ENCODE measurements at regions not wholly inside any gene's neighbourhood (a gene's known extent, or its start where the extent isn't known, plus 50 kb on each side); places are given as distances from the start of the nearest gene placed in this dataset.

GRCh38 chr3:40864146-40864782 is 335.0 kb upstream of the CTNNB1 start:
- Histone ChIP-seq H3K27me3 (ENCODE audit: insufficient read depth, low read length) (peaks cover 4% of the 10 kb centered on the region), H3K9ac (ENCODE audit: low read length) (no peak overlapping the region), H3K79me2 (ENCODE audit: insufficient read depth, low read length) (no peaks in the 10 kb centered on the region), H3K36me3 (ENCODE audit: insufficient read depth, low read length) (no peaks in the 10 kb centered on the region), H3K27ac (ENCODE audit: low read depth, low read length) (no peak overlapping the region), H2AFZ (ENCODE audit: low read depth, low read length) (no peak overlapping the region), H3K4me2 (ENCODE audit: low read length) (no peak overlapping the region), H3K4me1 (ENCODE audit: insufficient read depth, low read length) (peaks cover 4% of the 10 kb centered on the region), H3K9me3 (ENCODE audit: insufficient read depth, low read depth, low read length) (no peaks in the 10 kb centered on the region), H3K4me3 (ENCODE audit: insufficient read depth, low read depth, low read length) (no peak overlapping the region), H4K20me1 (ENCODE audit: insufficient read depth, low read length) (no peaks in the 10 kb centered on the region)
- peaks cover 2% of the 10 kb centered on the region for H3K4me1 Mint-ChIP-seq (ENCODE audit: low read depth, unreplicated experiment)
- H3K27ac Mint-ChIP-seq (ENCODE audit: unreplicated experiment) = no peak overlapping the region
- no peak overlapping the region for H3K4me3 Mint-ChIP-seq (ENCODE audit: unreplicated experiment)
- TF ChIP-seq EZH2 (IDR thresholded peaks at IDR 0.05; ENCODE audit: insufficient read depth, low read length) = no peak
- TF ChIP-seq, protein P1, sequence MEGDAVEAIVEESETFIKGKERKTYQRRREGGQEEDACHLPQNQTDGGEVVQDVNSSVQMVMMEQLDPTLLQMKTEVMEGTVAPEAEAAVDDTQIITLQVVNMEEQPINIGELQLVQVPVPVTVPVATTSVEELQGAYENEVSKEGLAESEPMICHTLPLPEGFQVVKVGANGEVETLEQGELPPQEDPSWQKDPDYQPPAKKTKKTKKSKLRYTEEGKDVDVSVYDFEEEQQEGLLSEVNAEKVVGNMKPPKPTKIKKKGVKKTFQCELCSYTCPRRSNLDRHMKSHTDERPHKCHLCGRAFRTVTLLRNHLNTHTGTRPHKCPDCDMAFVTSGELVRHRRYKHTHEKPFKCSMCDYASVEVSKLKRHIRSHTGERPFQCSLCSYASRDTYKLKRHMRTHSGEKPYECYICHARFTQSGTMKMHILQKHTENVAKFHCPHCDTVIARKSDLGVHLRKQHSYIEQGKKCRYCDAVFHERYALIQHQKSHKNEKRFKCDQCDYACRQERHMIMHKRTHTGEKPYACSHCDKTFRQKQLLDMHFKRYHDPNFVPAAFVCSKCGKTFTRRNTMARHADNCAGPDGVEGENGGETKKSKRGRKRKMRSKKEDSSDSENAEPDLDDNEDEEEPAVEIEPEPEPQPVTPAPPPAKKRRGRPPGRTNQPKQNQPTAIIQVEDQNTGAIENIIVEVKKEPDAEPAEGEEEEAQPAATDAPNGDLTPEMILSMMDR (IDR thresholded peaks at IDR 0.05; ENCODE audit: insufficient read depth, low read depth, low read length) = no peak
- no peaks in the 10 kb centered on the region for H3K36me3 Mint-ChIP-seq (ENCODE audit: low read depth, unreplicated experiment)
- H3K27me3 Mint-ChIP-seq (ENCODE audit: low read depth, unreplicated experiment) = peaks cover 20% of the 10 kb centered on the region
- DNase-seq (ENCODE audit: low read depth) (no peak), FAIRE-seq (no peak)
- no peaks in the 10 kb centered on the region for H3K9me3 Mint-ChIP-seq (ENCODE audit: unreplicated experiment)

DNA sequence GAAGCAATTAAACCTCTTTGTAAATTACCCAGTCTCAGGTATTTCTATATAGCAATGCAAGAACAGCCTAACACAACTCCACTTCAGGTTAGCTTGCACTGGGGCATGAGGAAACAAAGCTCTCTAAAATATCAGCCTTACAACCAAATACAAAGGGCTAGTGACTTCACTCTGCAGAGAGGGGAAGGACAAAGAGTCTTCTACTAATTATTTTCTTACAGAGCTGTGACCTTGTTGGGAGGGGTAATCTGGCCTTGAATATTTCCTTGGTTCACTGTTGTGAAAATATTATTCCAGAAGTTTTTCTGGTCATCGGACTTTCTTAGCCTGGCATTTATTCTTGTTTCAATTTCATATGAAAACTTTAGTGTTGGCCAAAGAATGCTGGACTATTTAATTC is 334.4 kb upstream of the CTNNB1 start:
- H3K27ac ChIP-seq (ENCODE audit: low read depth, low read length) = no peak overlapping the region
- H4K20me1 ChIP-seq (ENCODE audit: insufficient read depth, low read length) = no peaks in the 10 kb centered on the region
- H3K4me3 ChIP-seq (ENCODE audit: insufficient read depth, low read depth, low read length) = no peak overlapping the region
- H3K36me3 ChIP-seq (ENCODE audit: insufficient read depth, low read length) = no peaks in the 10 kb centered on the region
- peaks cover 4% of the 10 kb centered on the region for H3K27me3 ChIP-seq (ENCODE audit: insufficient read depth, low read length)
- H3K4me2 ChIP-seq (ENCODE audit: low read length) = no peak overlapping the region
- no peak overlapping the region for H3K9ac ChIP-seq (ENCODE audit: low read length)
- H3K27ac Mint-ChIP-seq (ENCODE audit: unreplicated experiment) = no peak overlapping the region
- H3K4me1 ChIP-seq (ENCODE audit: insufficient read depth, low read length) = peaks cover 4% of the 10 kb centered on the region
- H3K27me3 Mint-ChIP-seq (ENCODE audit: low read depth, unreplicated experiment) = peaks cover 24% of the 10 kb centered on the region
- no peaks in the 10 kb centered on the region for H3K9me3 ChIP-seq (ENCODE audit: insufficient read depth, low read depth, low read length)
- DNase-seq (ENCODE audit: low read depth) (no peak), FAIRE-seq (no peak)
- H3K4me3 Mint-ChIP-seq (ENCODE audit: unreplicated experiment) = no peak overlapping the region
- H3K9me3 Mint-ChIP-seq (ENCODE audit: unreplicated experiment) = no peaks in the 10 kb centered on the region
- peaks cover 2% of the 10 kb centered on the region for H3K4me1 Mint-ChIP-seq (ENCODE audit: low read depth, unreplicated experiment)
- H3K36me3 Mint-ChIP-seq (ENCODE audit: low read depth, unreplicated experiment) = no peaks in the 10 kb centered on the region
- H3K79me2 ChIP-seq (ENCODE audit: insufficient read depth, low read length) = no peaks in the 10 kb centered on the region
- TF ChIP-seq, protein P1 (IDR thresholded peaks at IDR 0.05; ENCODE audit: insufficient read depth, low read depth, low read length) = no peak
- TF ChIP-seq EZH2 (IDR thresholded peaks at IDR 0.05; ENCODE audit: insufficient read depth, low read length) = no peak
- no peak overlapping the region for H2AFZ ChIP-seq (ENCODE audit: low read depth, low read length)

DNA sequence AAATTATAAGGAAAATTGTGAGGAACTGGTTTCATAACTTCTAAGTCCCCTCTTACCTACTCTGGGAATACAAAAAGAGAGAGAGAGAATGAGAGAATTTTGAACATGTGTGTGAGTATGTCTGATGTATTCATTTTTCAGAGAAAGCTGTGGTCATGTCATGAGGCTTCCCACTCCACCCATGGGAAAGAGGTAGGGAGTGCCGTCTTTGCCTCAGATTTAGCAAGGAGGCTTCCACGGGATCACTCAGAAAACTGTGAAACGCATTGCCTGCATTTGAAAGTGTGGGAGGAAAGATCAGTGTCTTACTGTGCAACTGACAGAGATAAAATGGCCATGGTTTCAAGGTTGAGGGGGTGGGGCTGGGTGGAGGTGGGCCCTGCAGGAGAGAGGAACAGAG is 331.5 kb upstream of the CTNNB1 start:
- no peak overlapping the region for H3K27ac ChIP-seq (ENCODE audit: low read depth, low read length)
- no peak overlapping the region for H3K9ac ChIP-seq (ENCODE audit: low read length)
- H3K4me3 Mint-ChIP-seq (ENCODE audit: unreplicated experiment) = no peak overlapping the region
- no peaks in the 10 kb centered on the region for H3K36me3 Mint-ChIP-seq (ENCODE audit: low read depth, unreplicated experiment)
- H3K79me2 ChIP-seq (ENCODE audit: insufficient read depth, low read length) = no peaks in the 10 kb centered on the region
- H3K4me1 Mint-ChIP-seq (ENCODE audit: low read depth, unreplicated experiment) = peaks cover 8% of the 10 kb centered on the region
- no peak overlapping the region for H2AFZ ChIP-seq (ENCODE audit: low read depth, low read length)
- no peak for FAIRE-seq
- H3K4me2 ChIP-seq (ENCODE audit: low read length) = no peak overlapping the region
- H3K9me3 Mint-ChIP-seq (ENCODE audit: unreplicated experiment) = no peaks in the 10 kb centered on the region
- no peak for TF ChIP-seq EZH2 (IDR thresholded peaks at IDR 0.05; ENCODE audit: insufficient read depth, low read length)
- TF ChIP-seq, protein P1 (IDR thresholded peaks at IDR 0.05; ENCODE audit: insufficient read depth, low read depth, low read length) = no peak
- H3K27ac Mint-ChIP-seq (ENCODE audit: unreplicated experiment) = no peak overlapping the region
- H3K27me3 ChIP-seq (ENCODE audit: insufficient read depth, low read length) = peaks cover 4% of the 10 kb centered on the region
- peaks cover 31% of the 10 kb centered on the region for H3K27me3 Mint-ChIP-seq (ENCODE audit: low read depth, unreplicated experiment)
- H4K20me1 ChIP-seq (ENCODE audit: insufficient read depth, low read length) = no peaks in the 10 kb centered on the region
- no peak for DNase-seq (ENCODE audit: low read depth)
- no peaks in the 10 kb centered on the region for H3K9me3 ChIP-seq (ENCODE audit: insufficient read depth, low read depth, low read length)
- peaks cover 4% of the 10 kb centered on the region for H3K4me1 ChIP-seq (ENCODE audit: insufficient read depth, low read length)
- no peaks in the 10 kb centered on the region for H3K36me3 ChIP-seq (ENCODE audit: insufficient read depth, low read length)
- no peak overlapping the region for H3K4me3 ChIP-seq (ENCODE audit: insufficient read depth, low read depth, low read length)
